Activated naive CD8-positive, alpha-beta T cell treated with anti-CD3 and anti-CD28 coated beads, Interleukin-2, amount 50 U/mL, for 24 hours (primary cell): ENCODE measurements at regions not wholly inside any gene's neighbourhood (a gene's known extent, or its start where the extent isn't known, plus 50 kb on each side); places are given as distances from the start of the nearest gene placed in this dataset.
"Not testable (repeated sequence)": the region's sequence is repeated elsewhere in the genome, so short reads cannot be mapped to it uniquely, and the experiment has no call there.

Experiments used
- ATAC-seq: fragments of 150-1000 bp; cut with Tn5 transposase; one replicate; pipeline ENCODE4 v1.10.0; 2021
- DNase-seq: peaks from one replicate; pipeline ENCODE4 v3.0.0; 2021
- H3K27ac Mint-ChIP-seq: one replicate; pipeline ENCODE4 v1.8.0; 2021; ENCODE audit warnings: mild to moderate bottlenecking, mixed read lengths
- H3K27me3 Mint-ChIP-seq: one replicate; pipeline ENCODE4 v1.8.0; 2021; ENCODE audit warnings: mixed read lengths
- H3K36me3 Mint-ChIP-seq: one replicate; pipeline ENCODE4 v1.8.0; 2021; ENCODE audit warnings: low read depth, mixed read lengths
- H3K4me1 Mint-ChIP-seq: one replicate; pipeline ENCODE4 v1.8.0; 2021; ENCODE audit warnings: mixed read lengths
- H3K4me3 Mint-ChIP-seq: one replicate; pipeline ENCODE4 v1.8.0; 2021; ENCODE audit warnings: mild to moderate bottlenecking, moderate library complexity, mixed read lengths
- H3K9me3 Mint-ChIP-seq: one replicate; pipeline ENCODE4 v1.8.0; 2021; ENCODE audit warnings: mixed read lengths

DNA sequence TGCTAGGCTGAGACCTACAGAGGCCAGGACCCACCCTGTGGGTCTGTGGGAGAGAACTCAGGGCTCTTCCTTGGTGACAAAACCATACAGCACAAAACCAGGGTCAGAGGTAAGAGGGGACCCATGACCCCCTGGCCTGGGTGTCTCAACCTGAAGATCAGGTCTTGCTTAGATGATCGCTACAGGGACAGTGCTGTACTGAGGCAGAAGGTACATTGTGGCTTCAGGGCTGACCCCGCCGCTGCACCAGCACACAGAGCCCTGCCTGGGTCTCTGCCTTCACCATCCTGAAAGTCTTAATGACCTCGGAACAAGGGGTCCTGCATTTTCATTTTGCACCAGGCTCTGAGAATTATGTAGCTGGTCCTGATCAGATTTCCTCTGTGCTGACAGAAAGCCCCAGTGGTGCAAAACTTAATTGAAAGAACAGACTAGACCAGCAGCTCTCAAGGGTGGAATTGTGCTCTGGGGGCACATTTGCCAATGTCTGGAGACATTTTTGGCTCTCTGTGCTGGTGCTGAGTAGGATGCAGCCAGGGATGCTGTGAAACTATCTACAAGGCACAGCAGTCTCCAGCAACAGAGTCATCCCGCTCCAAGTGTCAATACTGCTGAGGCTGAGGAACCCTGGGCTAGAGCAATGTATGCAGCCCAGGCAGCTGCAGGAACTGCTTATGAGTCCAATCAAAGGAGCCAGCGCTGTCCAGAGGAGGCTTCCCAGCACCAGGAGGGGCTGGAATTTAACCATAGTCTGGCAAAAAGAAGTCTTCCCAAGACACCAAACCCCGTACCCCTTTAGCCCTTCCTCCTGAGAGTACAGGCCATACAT is 254.9 kb downstream of the ERMARD start:
- peak; percentile 15 for ATAC-seq
- Mint-ChIP-seq H3K4me1 (peaks cover 11% of the 10 kb centered on the region), H3K9me3 (peaks cover 21% of the 10 kb centered on the region), H3K27ac (no peak overlapping the region), H3K36me3 (peaks cover 15% of the 10 kb centered on the region), H3K27me3 (peaks cover 3% of the 10 kb centered on the region), H3K4me3 (no peak overlapping the region)
- no peak for DNase-seq

DNA sequence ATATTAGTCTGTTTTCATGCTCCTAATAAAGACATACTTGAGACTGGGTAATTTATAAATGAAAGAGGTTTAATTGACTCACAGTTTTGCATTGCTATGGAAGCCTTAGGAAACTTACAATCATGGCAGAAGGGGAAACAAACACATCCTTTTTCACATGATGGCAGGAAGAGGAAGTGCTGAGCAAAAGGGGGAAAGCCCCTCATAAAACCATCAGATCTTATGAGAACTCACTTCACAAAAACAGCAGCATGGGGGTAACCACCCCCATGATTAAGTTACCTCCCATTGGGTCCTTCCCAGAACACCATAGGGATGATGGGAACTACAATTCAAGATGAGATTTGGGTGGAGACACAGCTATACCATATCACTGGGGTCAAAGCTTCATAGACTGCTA is 254.2 kb downstream of the ERMARD start:
- Mint-ChIP-seq H3K27ac (peak overlapping the region; percentile 40), H3K4me3 (no peak overlapping the region)
- peak; percentile 28 for ATAC-seq

GRCh38 chr6:170004585-170005210 is 253.3 kb downstream of the ERMARD start:
- Mint-ChIP-seq H3K36me3 (peaks cover 15% of the 10 kb centered on the region), H3K9me3 (peaks cover 24% of the 10 kb centered on the region), H3K27ac (no peak overlapping the region), H3K4me1 (peaks cover 11% of the 10 kb centered on the region), H3K4me3 (no peak overlapping the region), H3K27me3 (peaks cover 3% of the 10 kb centered on the region)
- DNase-seq (no peak), ATAC-seq (no peak)

More for the DNA sequence above, 254.2 kb downstream of the ERMARD start:
- Mint-ChIP-seq H3K4me1 (peaks cover 11% of the 10 kb centered on the region), H3K9me3 (peaks cover 23% of the 10 kb centered on the region), H3K27me3 (peaks cover 3% of the 10 kb centered on the region), H3K36me3 (peaks cover 15% of the 10 kb centered on the region)
- no peak for DNase-seq

DNA sequence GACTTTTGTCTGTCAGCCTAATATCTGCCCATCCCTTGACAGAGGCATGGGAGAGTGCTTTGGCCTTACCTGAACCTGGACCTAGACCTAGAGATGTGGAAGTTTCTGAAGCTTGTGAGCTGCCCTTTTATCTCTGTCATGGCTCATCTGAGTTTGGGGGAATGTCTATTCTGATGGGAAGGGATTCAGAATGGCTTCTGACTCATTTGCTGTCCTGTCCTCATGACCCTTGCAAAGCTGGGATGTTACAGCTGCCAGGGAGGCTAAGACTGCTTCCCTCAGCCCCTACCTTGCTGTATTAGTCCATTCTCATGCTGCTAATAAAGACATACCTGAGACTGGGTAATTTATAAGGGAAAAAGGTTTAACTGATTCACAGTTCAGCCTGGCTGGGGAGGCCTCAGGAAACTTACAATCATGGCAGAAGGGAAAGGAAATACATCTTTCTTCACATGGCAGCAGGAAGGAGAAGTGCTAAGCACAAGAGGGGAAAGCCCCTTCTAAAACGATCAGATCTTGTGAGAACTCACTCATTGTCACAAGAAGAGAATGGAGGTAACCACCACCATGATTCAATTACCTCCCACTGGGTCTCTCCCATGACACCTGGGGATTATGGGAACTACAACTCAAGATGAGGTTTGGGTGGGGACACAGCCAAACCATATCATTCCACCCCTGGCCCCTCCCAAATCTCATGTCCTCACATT is 252.2 kb downstream of the ERMARD start:
- no peak for ATAC-seq
- Mint-ChIP-seq H3K4me3 (no peak overlapping the region), H3K27ac (no peak overlapping the region), H3K9me3 (peaks cover 24% of the 10 kb centered on the region), H3K36me3 (peaks cover 15% of the 10 kb centered on the region), H3K4me1 (peaks cover 11% of the 10 kb centered on the region), H3K27me3 (no peaks in the 10 kb centered on the region)
- no peak for DNase-seq

DNA sequence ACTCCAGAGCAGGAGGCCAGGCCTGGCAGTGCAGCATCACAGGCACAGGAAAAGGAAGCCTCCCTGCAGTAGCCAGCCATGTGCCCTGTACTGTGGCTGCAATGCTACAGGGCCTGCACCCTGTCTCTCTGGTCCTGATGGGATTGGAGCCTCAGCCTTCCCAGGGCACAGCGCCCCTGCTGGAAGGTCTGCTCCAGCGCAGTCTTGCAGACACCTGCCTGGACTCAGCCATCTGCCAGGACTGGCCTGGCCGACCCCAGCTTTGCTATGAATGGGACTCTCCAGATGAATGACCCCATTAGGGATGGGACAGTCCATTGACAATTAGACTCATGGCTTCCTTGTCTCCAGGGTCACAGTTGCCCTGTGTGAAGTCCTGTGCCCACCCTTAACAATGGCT is 251.6 kb downstream of the ERMARD start:
- no peaks in the 10 kb centered on the region for H3K27me3 Mint-ChIP-seq
- DNase-seq (no peak), ATAC-seq (no peak)
- peaks cover 24% of the 10 kb centered on the region for H3K9me3 Mint-ChIP-seq
- no peak overlapping the region for H3K4me3 Mint-ChIP-seq
- peaks cover 15% of the 10 kb centered on the region for H3K36me3 Mint-ChIP-seq
- H3K27ac Mint-ChIP-seq, result no peak overlapping the region
- H3K4me1 Mint-ChIP-seq, result peaks cover 11% of the 10 kb centered on the region

DNA sequence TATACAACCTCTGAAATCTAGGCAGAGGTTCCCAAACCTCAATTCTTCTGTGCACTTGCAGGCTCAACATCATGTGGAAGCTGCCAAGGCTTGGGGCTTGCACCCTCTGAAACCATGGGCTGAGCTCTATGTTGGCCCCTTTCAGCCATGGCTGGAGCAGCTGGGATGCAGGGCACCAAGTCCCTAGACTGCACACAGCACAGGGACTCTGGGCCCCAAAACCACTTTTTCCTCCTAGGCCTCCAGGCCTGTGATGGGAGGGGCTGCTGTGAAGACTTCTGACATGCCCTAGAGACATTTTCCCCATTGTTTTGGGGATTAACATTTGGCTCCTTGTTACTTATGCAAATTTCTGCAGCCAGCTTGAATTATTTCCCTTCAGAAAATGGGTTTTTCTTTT is 250.4 kb downstream of the ERMARD start:
- peaks cover 24% of the 10 kb centered on the region for H3K9me3 Mint-ChIP-seq
- not testable (repeated sequence) for H3K4me3 Mint-ChIP-seq, DNase-seq, ATAC-seq, H3K27me3 Mint-ChIP-seq, H3K27ac Mint-ChIP-seq
- peaks cover 15% of the 10 kb centered on the region for H3K36me3 Mint-ChIP-seq
- H3K4me1 Mint-ChIP-seq, result peaks cover 11% of the 10 kb centered on the region

DNA sequence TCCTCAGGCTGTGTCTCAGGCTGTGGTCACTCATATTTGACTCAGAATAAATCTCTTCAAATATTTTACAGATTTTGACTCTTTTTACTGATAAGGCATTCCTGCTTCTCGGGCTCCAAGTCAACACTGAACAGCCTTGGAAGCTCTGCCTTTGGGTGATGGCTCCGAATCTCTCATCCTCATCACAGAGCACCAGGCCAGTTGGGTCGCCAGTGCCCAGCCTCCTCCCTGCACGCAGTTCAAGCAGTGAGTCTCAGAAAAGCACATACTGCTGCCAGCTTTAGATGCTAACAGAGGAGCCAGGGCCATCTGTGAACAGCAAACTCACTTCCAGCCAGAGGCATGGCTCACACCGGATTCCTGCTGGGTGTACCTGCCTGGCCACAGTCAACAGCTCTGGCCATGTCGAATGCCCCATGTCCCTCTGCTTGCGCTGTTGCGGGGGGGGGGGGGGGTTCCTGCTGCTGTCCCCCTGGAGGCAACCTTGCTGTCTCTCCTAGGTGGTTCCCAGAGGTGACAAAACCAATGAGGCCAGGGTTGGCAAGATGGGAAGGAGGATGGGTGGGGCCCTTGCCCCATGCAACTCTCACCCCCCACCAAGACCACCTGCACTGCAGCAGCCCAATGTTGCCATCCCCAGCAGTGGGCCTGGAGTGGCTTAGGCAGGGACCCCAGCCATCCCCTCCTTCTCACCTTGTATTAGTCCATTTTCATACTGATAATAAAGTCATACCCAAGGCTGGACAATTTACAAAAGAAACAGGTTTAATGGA is 248.8 kb downstream of the ERMARD start:
- Mint-ChIP-seq H3K9me3 (peaks cover 20% of the 10 kb centered on the region), H3K4me3 (no peak overlapping the region), H3K4me1 (peaks cover 3% of the 10 kb centered on the region), H3K27ac (no peak overlapping the region), H3K36me3 (peaks cover 12% of the 10 kb centered on the region), H3K27me3 (no peaks in the 10 kb centered on the region)
- DNase-seq (no peak), ATAC-seq (no peak)

DNA sequence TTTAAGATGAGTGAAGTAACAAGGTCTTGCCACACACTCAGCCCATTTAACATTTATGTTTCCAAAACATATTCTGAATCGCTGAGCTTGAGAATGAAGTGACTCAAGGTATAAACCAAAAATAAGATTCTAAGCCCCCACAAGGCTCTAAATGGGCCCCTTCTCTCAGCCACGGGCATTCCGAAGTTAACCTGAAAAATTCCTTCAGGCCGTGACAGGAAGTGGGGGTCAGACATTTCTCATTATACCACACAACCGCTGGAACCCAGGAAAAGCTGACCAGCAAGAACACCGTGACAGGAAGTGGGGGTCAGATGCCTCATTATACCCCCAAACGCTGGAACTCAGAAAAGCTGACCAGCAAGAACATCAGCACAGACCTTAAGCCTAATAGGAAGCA is 247.9 kb downstream of the ERMARD start:
- no peak overlapping the region for H3K4me3 Mint-ChIP-seq

GRCh38 chr6:169998457-169998856 is 247.0 kb downstream of the ERMARD start:
- no peak for DNase-seq
- peaks cover 6% of the 10 kb centered on the region for H3K36me3 Mint-ChIP-seq
- peaks cover 11% of the 10 kb centered on the region for H3K9me3 Mint-ChIP-seq
- H3K4me1 Mint-ChIP-seq, result peaks cover 2% of the 10 kb centered on the region
- no peak for ATAC-seq
- H3K27ac Mint-ChIP-seq, result no peak overlapping the region
- H3K27me3 Mint-ChIP-seq, result no peaks in the 10 kb centered on the region
- H3K4me3 Mint-ChIP-seq, result no peak overlapping the region

More for the DNA sequence above, 247.9 kb downstream of the ERMARD start:
- DNase-seq (no peak), ATAC-seq (no peak)
- no peak overlapping the region for H3K27ac Mint-ChIP-seq
- H3K9me3 Mint-ChIP-seq, result peaks cover 17% of the 10 kb centered on the region
- peaks cover 9% of the 10 kb centered on the region for H3K36me3 Mint-ChIP-seq
- no peaks in the 10 kb centered on the region for H3K27me3 Mint-ChIP-seq
- H3K4me1 Mint-ChIP-seq, result no peaks in the 10 kb centered on the region

DNA sequence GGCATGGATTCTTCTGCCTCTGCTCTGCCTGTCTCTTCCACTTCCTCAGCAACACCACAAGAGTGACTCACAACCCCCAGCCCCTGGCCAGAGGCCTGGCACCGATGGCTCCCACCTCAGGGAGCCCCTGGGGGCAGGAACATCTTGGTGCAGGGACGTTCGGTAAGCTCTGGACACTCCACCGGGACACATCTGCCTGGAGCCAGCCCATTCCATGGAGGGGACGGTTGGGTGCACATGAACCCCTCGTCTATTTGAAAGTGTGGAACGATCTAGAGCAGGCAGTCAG is 246.5 kb downstream of the ERMARD start:
- H3K27me3 Mint-ChIP-seq, result no peaks in the 10 kb centered on the region
- H3K27ac Mint-ChIP-seq, result no peak overlapping the region
- ATAC-seq (no peak), DNase-seq (no peak)
- peaks cover 11% of the 10 kb centered on the region for H3K9me3 Mint-ChIP-seq
- peaks cover 2% of the 10 kb centered on the region for H3K4me1 Mint-ChIP-seq
- peaks cover 6% of the 10 kb centered on the region for H3K36me3 Mint-ChIP-seq
- H3K4me3 Mint-ChIP-seq, result no peak overlapping the region

GRCh38 chr6:169997187-169997929 is 245.9 kb downstream of the ERMARD start:
- no peak for ATAC-seq
- H3K27ac Mint-ChIP-seq, result no peak overlapping the region
- peaks cover 8% of the 10 kb centered on the region for H3K9me3 Mint-ChIP-seq
- peaks cover 3% of the 10 kb centered on the region for H3K36me3 Mint-ChIP-seq
- peaks cover 5% of the 10 kb centered on the region for H3K4me1 Mint-ChIP-seq
- DNase-seq, result no peak
- no peaks in the 10 kb centered on the region for H3K27me3 Mint-ChIP-seq
- no peak overlapping the region for H3K4me3 Mint-ChIP-seq

- no peaks in the 10 kb centered on the region for H3K27me3 Mint-ChIP-seq
- no peak overlapping the region for H3K4me3 Mint-ChIP-seq
- H3K27ac Mint-ChIP-seq, result no peak overlapping the region
- no peaks in the 10 kb centered on the region for H3K36me3 Mint-ChIP-seq
- peaks cover 3% of the 10 kb centered on the region for H3K9me3 Mint-ChIP-seq
- no peak for ATAC-seq
- peaks cover 13% of the 10 kb centered on the region for H3K4me1 Mint-ChIP-seq
- DNase-seq, result no peak
Observed at GRCh38 chr6:169996378-169997051, 245.1 kb downstream of the ERMARD start.

- no peak overlapping the region for H3K27ac Mint-ChIP-seq
- no peak overlapping the region for H3K4me3 Mint-ChIP-seq
- H3K9me3 Mint-ChIP-seq, result no peaks in the 10 kb centered on the region
- peaks cover 29% of the 10 kb centered on the region for H3K4me1 Mint-ChIP-seq
- no peaks in the 10 kb centered on the region for H3K27me3 Mint-ChIP-seq
- DNase-seq (no peak), ATAC-seq (no peak)
- H3K36me3 Mint-ChIP-seq, result no peaks in the 10 kb centered on the region
Observed at GRCh38 chr6:169994739-169995138, 243.3 kb downstream of the ERMARD start.
